Spinal cord (tissue), 9 donors: ENCODE measurements at regions not wholly inside any gene's neighbourhood (a gene's known extent, or its start where the extent isn't known, plus 50 kb on each side); places are given as distances from the start of the nearest gene placed in this dataset.

Source experiments
- DNase-seq, 6 donors: peaks; one replicate each; pipeline versions ENCODE4 v3.0.0 to v3.0.0-alpha.2; 2013 to 2015; ENCODE audit warnings: low spot score in 6 of 6, low read depth in 4 of 6
- H3K27ac ChIP-seq: one replicate; pipeline ENCODE4 v1.5.1; 2013; ENCODE audit warnings: low read depth, low read length, control low read depth
- H3K27me3 ChIP-seq: one replicate; pipeline ENCODE4 v1.6.1; 2013; ENCODE audit warnings: low read length; ENCODE audit not compliant: control insufficient read depth, insufficient read depth
- H3K36me3 ChIP-seq: one replicate; pipeline ENCODE4 v1.6.1; 2013; ENCODE audit warnings: low read length; ENCODE audit not compliant: control insufficient read depth, insufficient read depth
- H3K4me1 ChIP-seq: one replicate; pipeline ENCODE4 v1.6.1; 2013; ENCODE audit warnings: low read length; ENCODE audit not compliant: control insufficient read depth, insufficient read depth
- H3K4me3 ChIP-seq: one replicate; pipeline ENCODE4 v1.5.1; 2013; ENCODE audit warnings: low read depth, low read length, control low read depth
- H3K9me3 ChIP-seq: one replicate; pipeline ENCODE4 v1.6.1; 2013; ENCODE audit warnings: low read length; ENCODE audit not compliant: control insufficient read depth, insufficient read depth
- WGBS: methylation state at CpG from one replicate; pipeline ENCODE4 v1.1.5; 2013; ENCODE audit warnings: missing lambda C conversion rate; ENCODE audit not compliant: insufficient coverage; 5-methylcytosine and 5-hydroxymethylcytosine counted together
- donor health status: healthy.

DNA sequence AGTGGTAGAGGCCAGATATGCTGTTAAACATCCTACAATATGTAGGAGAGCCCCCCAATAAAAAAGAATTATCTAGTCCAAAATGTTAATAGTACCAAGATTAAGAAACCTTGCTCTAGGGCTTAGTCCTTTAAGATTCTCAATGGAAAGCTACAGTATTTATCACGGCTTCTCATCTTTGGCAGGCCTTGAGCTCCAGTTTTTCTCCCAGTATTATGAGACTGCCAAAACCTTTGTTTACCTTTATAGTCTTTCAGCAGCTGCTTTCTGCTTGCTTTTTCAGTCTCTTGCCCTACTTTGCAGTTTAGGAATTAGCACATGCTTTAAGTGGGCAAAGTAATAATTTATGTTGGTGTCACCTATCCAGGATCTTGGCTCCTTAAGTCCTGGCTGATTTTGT, 59.7 kb downstream of the NHLRC1 start:
- no peak overlapping the region for H3K27ac ChIP-seq
- DNase-seq: peak in 4 of 6 donors; percentile 7 to 73 (median 26)
- WGBS: 0% methylated on average over 1 of the region's 1 CpG

DNA sequence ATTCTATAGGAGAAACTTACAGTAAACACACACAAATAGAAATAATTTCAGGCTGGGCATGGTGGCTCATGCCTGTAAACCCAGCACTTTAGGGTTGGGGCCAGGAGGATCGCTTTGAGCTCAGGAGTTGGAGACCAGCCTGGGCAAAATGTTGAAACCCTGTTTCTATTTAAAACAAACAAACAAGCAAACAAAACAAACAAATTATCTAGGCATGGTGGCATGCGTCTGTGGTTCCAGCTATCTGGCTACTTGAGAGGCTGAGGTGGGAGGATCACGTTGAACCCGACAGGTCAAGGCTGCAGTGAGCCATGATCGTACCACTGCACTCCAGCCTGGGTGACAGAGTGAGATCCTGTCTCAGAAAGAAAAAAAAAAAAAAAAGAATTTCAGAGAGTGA, 64.0 kb downstream of the NHLRC1 start:
- no peaks in the 10 kb centered on the region for H3K36me3 ChIP-seq
- WGBS: 74% methylated on average over 4 of the region's 5 CpGs
- no peaks in the 10 kb centered on the region for H3K4me1 ChIP-seq
- DNase-seq: no peak
- no peaks in the 10 kb centered on the region for H3K9me3 ChIP-seq
- no peak overlapping the region for H3K4me3 ChIP-seq
- H3K27me3 ChIP-seq: no peaks in the 10 kb centered on the region
- H3K27ac ChIP-seq: no peak overlapping the region

More for the DNA sequence above, 59.7 kb downstream of the NHLRC1 start:
- no peaks in the 10 kb centered on the region for H3K4me1 ChIP-seq
- H3K4me3 ChIP-seq: no peak overlapping the region
- no peaks in the 10 kb centered on the region for H3K36me3 ChIP-seq
- peaks cover 1% of the 10 kb centered on the region for H3K9me3 ChIP-seq
- no peaks in the 10 kb centered on the region for H3K27me3 ChIP-seq

DNA sequence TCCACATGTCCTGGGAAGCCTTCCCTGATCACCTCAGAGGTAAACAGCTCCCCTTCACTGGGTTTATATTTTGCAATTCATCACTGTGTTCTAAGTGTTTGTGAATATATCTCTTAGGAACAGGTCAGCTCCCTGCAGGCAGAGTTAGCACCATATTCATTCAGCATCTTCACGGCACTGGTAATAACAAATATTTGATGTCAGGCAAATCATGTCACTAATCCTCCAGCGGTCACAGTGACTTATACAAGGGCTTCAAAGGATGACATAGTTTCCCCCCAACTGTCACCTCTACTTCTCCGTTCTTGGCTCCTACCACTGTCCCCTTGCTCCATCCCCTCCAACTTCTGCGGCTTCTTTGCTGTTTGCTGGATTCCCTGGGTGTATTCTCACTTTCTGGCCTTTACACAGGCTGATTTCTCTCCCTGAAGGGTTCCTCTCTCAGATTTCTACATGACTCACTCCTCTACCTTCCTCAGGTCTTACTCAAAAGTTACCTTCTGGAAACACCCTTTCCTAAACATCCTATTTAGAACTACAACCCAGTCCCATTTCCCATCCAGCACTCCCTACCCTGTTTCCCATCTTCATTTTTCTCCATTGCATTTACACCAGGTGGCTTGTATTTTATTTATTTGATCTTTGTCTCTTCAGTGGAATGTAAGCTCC, 66.6 kb downstream of the NHLRC1 start:
- Histone ChIP-seq H3K4me3 (no peak overlapping the region), H3K27me3 (no peaks in the 10 kb centered on the region), H3K9me3 (no peaks in the 10 kb centered on the region), H3K4me1 (no peaks in the 10 kb centered on the region), H3K36me3 (no peaks in the 10 kb centered on the region), H3K27ac (no peak overlapping the region)
- no peak for DNase-seq
- WGBS: 92% methylated on average over 3 of the region's 4 CpGs

DNA sequence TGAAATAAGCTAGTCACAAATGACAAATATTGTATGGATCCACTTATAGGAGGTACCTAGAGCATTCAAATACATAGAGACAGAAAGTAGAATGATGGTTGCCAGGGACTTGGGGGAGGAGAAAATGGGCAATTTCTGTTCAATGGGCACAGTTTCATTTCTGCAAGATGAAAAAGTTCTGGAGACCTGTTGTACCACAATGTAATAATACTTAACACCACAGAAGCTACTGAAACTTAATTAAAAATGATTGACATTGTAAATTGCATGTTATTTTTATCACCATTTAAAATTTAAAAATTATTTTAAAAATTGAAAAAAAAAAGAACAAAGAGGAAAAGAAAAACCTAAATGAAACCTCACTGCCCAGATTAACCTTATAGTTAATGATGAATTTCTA, 67.4 kb downstream of the NHLRC1 start:
- DNase-seq: no peak
- H3K4me3 ChIP-seq: no peak overlapping the region

DNA sequence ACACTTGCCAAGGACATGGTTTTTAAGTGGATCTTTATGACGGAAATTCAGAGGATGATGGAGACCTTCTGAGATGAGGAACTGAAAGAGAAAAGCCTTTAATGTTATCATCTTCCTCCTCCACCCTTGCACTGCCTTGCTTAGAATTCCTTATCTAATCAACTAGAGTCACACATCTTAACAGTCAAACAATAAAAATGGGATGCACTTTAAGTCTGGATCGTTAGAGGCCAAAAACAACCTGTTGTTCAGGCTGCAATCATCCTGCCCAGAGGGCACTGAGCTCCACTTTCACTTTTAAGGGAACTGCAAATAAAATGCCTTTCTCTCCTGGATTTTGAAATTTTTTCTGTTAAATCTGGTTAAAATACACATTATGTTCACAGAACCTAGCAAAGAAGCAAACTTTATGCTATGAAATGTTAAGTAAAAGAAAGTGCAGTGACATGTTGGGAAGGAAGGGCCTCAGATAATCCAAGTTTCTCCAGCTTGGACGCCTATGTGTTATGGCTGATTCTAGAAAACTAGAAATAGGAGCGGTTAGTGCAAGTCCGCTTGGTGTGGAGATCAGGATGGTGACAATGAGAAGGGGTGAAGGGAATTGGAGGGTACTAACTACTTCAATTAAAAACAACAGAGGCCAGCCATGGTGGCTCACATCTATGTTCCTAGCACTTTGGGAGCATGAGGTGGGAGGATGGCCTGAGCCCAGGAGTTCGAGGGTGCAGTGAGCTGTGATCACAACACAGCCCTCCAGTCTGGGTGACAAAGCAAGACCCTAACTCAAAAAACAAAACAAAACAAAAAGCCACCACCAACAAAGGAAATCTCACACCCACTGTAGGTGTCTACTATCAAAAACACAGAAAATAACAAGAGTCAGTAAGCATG, 66.4 kb upstream of the KIF13A start:
- Histone ChIP-seq H3K27ac (no peak overlapping the region), H3K36me3 (no peaks in the 10 kb centered on the region), H3K9me3 (no peaks in the 10 kb centered on the region), H3K4me1 (no peaks in the 10 kb centered on the region), H3K27me3 (no peaks in the 10 kb centered on the region), H3K4me3 (no peak overlapping the region)
- DNase-seq: no peak
- WGBS: 22% methylated on average over 1 of the region's 6 CpGs

More for the DNA sequence above, 67.4 kb downstream of the NHLRC1 start:
- H3K27me3 ChIP-seq: no peaks in the 10 kb centered on the region
- no peaks in the 10 kb centered on the region for H3K36me3 ChIP-seq
- no peaks in the 10 kb centered on the region for H3K4me1 ChIP-seq
- no peak overlapping the region for H3K27ac ChIP-seq
- no peaks in the 10 kb centered on the region for H3K9me3 ChIP-seq

DNA sequence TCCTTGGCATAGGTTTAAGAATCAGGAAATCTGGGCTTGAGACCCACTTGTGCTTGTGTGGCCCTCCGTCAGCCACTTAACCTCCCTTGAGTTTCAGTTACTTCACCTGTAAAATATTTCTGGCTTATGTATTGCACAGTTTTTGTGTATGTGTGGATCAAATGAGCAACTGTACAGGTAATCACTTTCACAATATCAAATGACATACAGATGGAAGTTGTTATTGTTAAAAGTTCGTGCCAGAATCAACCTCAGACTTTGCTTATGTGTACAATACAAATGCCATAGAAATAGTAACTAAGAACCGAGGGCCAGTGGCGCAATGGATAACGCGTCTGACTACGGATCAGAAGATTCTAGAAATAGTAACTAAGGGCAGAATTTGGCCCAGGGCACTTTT, 65.6 kb upstream of the KIF13A start:
- no peaks in the 10 kb centered on the region for H3K4me1 ChIP-seq
- H3K27me3 ChIP-seq: no peaks in the 10 kb centered on the region
- no peak for DNase-seq
- H3K36me3 ChIP-seq: no peaks in the 10 kb centered on the region
- no peaks in the 10 kb centered on the region for H3K9me3 ChIP-seq
- WGBS: 93% methylated on average over 3 of the region's 7 CpGs
- H3K27ac ChIP-seq: no peak overlapping the region
- no peak overlapping the region for H3K4me3 ChIP-seq

DNA sequence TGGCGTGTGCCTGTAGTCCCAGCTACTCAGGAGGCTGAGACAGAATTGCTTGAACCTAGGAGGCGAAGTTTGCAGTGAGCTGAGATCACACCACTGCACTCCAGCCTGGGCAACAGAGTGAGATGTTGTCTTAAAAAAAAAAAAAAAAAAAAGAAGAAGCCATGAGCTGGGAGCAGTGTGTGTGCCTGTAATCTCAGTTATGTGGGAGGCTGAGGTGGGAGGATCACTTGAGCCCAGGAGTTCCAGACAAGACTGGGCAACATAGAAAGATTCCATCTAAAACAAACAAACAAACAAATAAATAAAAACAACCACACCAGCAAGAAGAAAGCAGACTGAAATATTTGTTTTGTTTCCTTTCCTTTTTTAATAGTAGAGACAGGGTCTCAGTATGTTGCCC, 62.2 kb upstream of the KIF13A start:
- no peaks in the 10 kb centered on the region for H3K9me3 ChIP-seq
- 100% methylated on average over 1 of the region's 2 CpGs for WGBS

DNA sequence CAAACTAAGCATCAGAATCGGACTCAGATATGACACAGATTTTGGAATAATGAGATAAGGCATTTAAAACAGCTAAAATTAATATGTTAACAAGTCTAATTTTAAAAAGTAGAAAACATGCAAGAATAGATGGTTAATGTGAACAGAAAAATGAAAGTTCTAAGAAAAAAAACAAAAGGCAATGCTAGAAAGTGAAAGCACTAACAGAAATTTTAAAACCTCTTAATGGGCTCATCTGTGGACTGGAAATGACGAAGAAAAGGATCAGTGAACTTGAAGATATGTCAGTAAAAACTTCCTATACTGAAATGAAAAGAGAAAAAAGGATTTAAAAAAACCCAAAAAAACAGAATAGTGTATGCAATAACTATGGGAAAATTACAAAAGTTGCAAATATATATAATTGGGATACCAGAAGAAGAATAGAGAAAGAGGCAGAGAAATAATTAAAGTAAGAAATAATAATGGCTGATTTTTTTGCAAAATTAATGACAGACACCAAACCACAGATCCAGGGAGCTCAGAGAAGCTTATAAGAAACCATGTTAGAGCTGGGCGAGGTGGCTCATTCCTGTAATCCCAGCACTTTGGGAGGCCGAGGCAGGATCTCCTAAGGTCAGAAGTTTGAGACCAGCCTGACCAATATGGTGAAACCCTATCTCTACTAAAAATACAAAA, 61.7 kb upstream of the KIF13A start:
- no peaks in the 10 kb centered on the region for H3K9me3 ChIP-seq
- no peaks in the 10 kb centered on the region for H3K4me1 ChIP-seq
- no peak overlapping the region for H3K4me3 ChIP-seq
- no peak for DNase-seq
- H3K27me3 ChIP-seq: no peaks in the 10 kb centered on the region
- no peaks in the 10 kb centered on the region for H3K36me3 ChIP-seq
- WGBS: 100% methylated on average over 1 of the region's 4 CpGs
- H3K27ac ChIP-seq: no peak overlapping the region

More for the DNA sequence above, 62.2 kb upstream of the KIF13A start:
- Histone ChIP-seq H3K27ac (no peak overlapping the region), H3K4me3 (no peak overlapping the region), H3K36me3 (no peaks in the 10 kb centered on the region), H3K27me3 (no peaks in the 10 kb centered on the region), H3K4me1 (no peaks in the 10 kb centered on the region)
- no peak for DNase-seq

DNA sequence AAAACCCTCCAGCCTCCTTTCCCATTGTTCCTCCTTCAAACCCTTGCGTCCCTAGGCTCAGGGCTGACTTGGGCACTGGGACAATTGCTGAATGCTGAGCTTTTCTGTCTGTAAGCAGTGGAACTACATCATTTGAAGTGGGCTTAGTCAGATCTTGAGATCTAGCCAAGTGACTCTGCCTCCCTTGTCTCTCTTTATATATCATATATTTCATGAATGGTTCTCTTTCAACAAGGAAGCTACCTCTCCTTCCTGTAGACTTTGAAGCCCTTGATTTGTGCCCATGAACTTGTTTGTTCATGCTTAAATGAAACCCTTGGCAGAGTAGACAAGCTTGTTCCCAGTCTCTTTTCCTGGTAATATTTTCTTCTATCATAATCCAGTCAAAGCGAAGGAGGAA, 60.0 kb upstream of the KIF13A start:
- Histone ChIP-seq H3K27me3 (no peaks in the 10 kb centered on the region), H3K4me3 (no peak overlapping the region), H3K9me3 (no peaks in the 10 kb centered on the region), H3K4me1 (peaks cover 8% of the 10 kb centered on the region), H3K36me3 (no peaks in the 10 kb centered on the region), H3K27ac (no peak overlapping the region)
- WGBS: 60% methylated on average over 1 of the region's 2 CpGs
- DNase-seq: no peak
